GF-D8 (cell line): ENCODE measurements at regions not wholly inside any gene's neighbourhood (a gene's known extent, or its start where the extent isn't known, plus 50 kb on each side); places are given as distances from the start of the nearest gene placed in this dataset.
"Not testable (repeated sequence)": the region's sequence is repeated elsewhere in the genome, so short reads cannot be mapped to it uniquely, and the experiment has no call there.

Source experiments
- DNase-seq: peaks from one replicate; lab custom pipeline; 2025; lab: John Stamatoyannopoulos, UW

GRCh38 chr13:81031996-81032395, 691.1 kb upstream of the SPRY2 start:
- DNase-seq: no peak

GRCh38 chr13:81025091-81025490, 684.2 kb upstream of the SPRY2 start:
- no peak for DNase-seq

GRCh38 chr13:81021284-81021840, 680.4 kb upstream of the SPRY2 start:
- no peak for DNase-seq

DNA sequence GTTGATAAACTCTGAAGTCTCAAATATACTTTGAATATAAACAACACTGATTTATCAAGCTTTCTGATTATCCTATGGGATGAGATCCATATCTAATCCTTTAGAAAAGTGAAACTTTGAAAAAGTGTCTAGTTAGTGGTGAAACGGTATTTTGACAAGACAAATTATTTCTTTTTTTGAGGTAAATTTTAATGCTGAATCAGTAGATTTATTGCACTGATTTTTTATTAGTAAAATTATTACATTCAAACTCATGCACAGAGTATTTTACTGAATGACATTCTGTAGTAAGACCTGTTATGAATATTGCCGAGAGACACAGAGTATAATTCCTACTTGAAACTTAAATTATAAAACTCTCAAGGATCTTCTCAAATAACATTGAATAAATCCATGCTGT, 679.1 kb upstream of the SPRY2 start:
- no peak for DNase-seq

- DNase-seq: no peak
Observed at GRCh38 chr13:81018936-81019335, 678.0 kb upstream of the SPRY2 start.

- DNase-seq: peak; percentile 31
Observed at GRCh38 chr13:81017513-81018152, 676.7 kb upstream of the SPRY2 start.

- DNase-seq: no peak
Observed at GRCh38 chr13:81012031-81012430, 671.1 kb upstream of the SPRY2 start.

DNA sequence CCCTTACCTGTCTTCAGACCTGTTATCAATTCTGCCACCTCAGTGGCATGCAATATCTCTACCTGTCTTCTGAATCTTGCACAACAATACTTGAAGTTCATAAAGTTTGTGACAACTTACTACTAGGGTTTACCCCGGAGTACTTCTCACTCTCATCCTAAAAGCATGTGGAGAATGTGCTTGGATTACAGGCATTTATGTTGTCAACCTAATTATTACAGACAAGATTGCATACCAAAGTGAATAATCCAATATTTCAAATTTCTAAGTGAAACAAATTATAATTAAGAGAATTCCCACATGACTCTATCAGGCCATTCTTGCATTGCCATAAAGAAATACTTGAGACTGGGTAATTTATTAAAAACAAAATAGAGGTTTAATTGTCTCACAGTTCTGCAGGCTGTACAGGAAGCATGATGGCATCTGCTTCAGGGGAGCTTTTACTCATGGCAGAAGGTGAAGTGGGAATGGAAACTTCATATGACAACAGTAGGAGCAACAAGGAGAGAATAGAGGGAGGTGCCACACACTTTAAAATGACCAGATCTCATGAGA, 661.0 kb upstream of the SPRY2 start:
- no peak for DNase-seq

DNA sequence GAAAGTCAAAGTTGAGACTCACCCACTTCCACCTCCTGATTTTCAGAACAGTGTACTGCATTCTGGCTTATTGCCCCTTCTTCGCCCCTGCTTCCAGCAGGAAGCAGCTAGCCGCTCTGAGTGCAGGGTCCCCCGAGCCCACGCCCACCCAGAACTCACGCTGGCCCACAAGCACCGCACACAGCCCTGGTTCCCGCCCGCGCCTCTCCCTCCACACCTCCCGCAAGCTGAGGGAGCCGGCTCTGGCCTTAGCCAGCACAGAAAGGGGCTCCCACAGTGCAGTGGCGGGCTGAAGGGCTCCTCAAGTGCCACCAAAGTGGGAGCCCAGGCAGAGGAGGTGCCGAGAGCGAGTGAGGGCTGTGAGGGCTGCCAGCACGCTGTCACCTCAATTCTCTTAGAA, 657.7 kb upstream of the SPRY2 start:
- DNase-seq: not testable (repeated sequence)

- no peak for DNase-seq
Observed at GRCh38 chr13:80989747-80990146, 648.8 kb upstream of the SPRY2 start.

- DNase-seq: no peak
Observed at GRCh38 chr13:80989241-80989640, 648.3 kb upstream of the SPRY2 start.

- DNase-seq: no peak
Observed at GRCh38 chr13:80988391-80989151, 647.6 kb upstream of the SPRY2 start.

- peak; percentile 23 for DNase-seq
Observed at GRCh38 chr13:80979035-80979641, 638.2 kb upstream of the SPRY2 start.

DNA sequence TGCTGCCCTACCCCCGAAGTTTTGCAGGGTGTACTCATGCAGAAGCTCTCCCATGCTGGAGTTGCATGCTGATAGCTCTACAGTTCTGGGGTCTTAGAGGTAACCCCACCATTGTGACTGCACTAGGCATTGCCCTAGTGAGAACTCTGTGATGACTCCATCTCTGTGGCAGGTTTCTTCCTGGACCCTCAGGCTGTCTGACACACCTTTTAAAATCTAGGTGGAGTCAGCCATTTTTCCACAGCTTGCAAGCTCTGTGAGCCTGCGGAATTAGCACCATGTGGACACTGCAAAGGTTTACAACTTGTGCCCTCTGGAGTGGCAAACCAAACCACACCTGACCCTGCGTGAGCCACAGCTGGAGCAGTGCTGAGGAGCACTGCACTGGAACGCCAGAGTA, 636.2 kb upstream of the SPRY2 start:
- no peak for DNase-seq

GRCh38 chr13:80975903-80976302, 635.0 kb upstream of the SPRY2 start:
- no peak for DNase-seq

DNA sequence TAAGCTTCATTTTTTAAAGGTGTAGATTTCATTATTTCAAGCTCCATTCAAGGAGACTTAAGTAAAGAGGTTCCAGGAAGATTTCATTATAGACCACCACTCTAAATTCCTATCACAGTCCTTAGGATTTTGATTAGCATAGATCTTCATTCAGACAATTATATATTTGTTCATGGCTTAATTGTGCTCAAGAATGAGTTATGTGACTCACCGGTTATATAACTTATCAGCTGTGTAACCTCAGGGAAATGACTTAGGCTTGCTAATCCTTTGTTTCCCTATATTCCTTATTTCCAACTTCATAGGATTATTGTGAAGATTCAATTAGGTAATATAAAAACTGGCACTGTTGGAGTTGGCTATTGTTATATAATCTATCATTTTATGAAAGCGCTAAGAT, 632.8 kb upstream of the SPRY2 start:
- no peak for DNase-seq

DNA sequence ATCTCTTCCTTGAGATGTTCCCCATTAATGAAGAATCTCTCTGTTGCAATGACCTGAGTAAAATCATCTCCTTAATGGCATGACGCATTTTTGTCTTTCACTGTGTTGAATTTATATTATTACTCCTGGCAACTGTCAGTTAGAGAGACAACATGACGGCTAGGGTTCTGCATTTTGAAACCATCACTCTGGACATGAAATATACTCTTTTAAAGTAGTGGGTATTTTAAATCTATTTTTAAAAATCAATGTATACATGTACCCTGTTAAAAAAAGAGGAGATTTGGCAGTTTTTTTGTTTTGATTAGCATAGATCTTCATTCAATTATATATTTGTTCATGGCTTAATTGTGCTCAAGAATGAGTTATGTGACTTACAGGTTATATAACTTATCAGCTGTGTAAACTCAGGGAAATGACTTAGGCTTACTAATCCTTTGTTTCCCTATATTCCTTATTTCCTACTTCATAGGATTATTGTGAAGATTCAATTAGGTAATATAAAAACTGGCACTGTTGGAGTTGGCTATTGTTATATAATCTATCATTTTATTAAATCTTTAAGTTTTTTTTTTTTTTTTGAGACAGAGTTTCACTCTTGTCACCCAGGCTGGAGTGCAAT, 632.0 kb upstream of the SPRY2 start:
- DNase-seq: no peak

GRCh38 chr13:80965097-80965496, 624.2 kb upstream of the SPRY2 start:
- DNase-seq: no peak

DNA sequence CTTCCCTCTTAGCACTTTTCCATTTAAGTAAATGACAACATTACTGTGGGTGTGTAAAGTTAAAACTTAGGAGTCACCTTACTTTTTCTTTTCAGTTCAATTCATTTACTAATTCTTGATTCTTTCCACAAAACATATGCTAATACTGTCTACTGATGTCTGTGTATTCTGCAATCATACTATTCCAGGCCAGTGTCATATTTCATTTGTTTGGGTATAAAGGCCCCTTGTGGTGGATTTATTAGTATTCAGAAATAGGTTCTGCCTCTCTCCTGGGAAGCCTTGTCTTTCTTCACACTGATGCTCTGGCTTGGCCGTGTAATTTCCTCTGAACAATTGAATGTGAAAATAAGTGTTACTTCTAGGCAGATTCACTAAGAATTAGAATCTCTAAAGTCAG, 621.9 kb upstream of the SPRY2 start:
- no peak for DNase-seq

- DNase-seq: no peak
Observed at GRCh38 chr13:80962173-80962572, 621.2 kb upstream of the SPRY2 start.

GRCh38 chr13:80957019-80957655, 616.2 kb upstream of the SPRY2 start:
- no peak for DNase-seq

DNA sequence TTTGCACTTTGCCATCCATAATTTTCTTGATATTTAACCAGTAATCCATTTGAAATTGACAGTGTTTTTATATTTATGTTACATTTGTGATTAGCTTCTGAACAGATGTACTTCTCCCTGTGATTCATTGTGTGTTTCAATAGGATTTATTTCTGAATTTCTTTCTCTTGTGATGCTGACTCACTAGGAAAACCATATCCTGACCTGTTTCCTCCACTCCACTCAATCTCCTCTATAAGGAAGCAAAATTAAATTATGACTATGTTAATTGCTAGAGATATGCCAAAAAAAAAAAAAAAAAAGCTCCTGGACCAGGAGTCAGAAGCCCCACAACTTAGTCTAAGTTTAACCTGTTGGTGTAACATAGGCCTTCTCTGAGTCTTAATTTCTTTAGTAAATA, 614.6 kb upstream of the SPRY2 start:
- no peak for DNase-seq
